GM18498 (cell line): ENCODE measurements at regions not wholly inside any gene's neighbourhood (a gene's known extent, or its start where the extent isn't known, plus 50 kb on each side); places are given as distances from the start of the nearest gene placed in this dataset.
A peak's percentile ranks its signal among the peaks of the same experiment; 100 is the strongest.
"Not testable (repeated sequence)": the region's sequence is repeated elsewhere in the genome, so short reads cannot be mapped to it uniquely, and the experiment has no call there.

ENCODE experiments used
- ATAC-seq: cut with Tn5 transposase; IDR thresholded peaks from one replicate; pipeline ENCODE4 v1.9.1; 2021; ENCODE audit warnings: mild to moderate bottlenecking, moderate library complexity; ENCODE audit not compliant: unreplicated experiment

DNA sequence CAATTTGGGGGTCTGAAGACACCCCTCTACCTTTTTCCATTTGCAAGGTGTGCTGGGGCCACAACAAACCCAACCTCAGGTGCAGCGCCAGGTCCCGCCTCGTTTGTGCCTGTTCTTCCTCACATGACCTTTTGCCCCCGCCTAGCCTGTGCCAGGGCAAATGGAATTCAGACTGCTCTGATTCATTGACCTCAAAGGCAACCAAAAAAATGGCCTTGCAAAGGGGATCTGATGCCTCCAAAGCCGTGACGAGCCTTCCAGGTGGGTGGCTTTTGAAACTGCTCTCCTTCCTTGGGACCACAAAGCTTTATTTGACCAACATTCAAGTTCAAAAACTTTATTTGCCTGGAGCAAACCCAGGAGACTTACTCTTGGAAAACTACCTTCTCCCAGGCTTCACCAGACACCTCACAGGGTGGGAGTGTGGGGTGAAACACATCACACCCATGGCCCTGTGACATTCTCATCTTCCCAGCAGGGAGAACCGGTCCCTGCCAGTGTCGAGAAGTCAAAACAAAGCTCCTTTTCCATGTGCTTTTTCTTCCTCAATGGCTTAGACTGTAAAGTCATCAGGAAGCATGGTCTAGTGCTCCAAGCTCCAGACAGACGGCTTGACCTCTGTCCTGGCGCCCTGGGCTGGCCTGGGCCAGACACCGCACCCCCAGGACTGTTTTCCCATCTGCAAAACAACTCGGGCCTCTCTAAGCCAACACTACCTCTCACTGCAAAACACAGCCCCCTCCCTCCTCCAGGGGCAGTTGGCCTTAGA is 103.9 kb upstream of the HES1 start:
- ATAC-seq, result no peak

DNA sequence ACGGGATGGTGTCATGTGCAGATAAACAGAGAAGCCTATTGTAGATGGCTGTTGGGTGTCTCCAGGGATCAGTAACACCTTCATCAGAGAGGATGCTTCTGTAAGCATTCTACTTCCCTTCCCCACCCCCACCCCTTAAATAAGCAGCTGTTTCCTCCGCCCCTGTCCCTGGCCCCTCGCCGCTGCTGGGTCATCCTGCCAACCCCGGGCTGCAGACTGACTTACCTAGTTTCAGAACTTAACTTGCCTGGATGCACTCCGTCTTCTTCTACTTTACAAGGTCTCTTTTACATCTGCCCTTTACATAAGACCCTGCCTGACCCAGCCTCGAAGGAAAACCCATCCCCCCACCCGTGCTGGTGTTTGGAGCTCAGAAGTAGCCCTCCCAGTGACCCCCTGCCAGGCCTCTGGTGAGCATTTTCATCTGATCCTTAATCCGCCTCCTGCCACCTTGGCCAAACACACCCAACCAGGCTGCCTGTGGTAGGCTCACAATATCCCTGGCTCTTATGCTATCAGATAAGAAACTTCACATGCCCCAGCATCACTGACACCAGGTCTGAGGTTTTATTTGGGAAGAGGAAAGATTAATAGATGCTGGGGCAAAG is 103.0 kb upstream of the HES1 start:
- ATAC-seq, result no peak

DNA sequence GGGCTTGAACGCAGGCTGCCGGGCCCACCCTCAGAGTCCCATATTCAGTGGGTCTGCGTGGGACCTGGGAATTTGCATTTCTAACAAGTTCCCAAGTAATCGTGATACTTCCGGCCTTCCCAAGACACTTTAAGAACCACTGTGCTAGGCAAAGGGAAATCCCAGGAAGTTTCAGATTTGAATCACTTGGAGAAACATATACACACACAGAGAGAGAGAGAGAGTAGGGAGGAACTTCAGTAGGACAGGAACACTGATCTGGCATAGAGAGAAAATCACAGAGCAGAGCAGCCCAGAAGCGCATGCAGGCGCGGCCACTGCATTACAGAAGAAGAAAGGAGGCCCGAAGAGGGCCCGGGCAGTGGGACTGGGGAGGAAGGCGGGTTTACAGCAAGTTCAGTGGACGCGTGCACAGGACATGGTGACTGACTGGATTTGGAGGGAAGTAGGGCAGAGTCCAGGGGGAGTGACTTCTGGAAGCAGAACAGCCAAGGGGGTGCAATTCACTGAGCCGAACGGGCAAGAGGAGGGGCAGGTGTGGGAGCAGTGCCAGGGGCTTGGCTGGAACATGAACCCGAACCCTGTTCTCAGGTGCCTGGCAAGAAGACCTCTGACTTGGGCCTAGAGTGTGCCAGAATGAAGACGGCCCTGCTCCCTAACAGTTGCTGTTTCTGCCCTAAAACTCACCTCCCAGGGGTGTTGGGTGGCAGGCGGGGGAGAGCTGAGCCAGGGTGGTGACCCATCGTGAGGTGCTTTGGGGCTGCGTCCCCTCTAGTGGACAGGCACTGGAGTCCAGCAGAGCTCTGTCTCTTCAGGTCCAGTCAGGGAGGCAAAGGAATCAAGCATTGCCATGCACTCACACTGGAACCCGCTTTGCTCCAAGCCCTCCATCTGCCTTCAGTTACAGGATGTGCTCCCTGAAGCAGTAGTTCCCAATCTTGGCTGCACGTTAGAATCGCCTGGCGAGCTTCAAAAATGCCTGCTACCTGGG is 101.3 kb upstream of the HES1 start:
- ATAC-seq, result no peak

GRCh38 chr3:194035406-194036138 is 100.4 kb upstream of the HES1 start:
- no peak for ATAC-seq

DNA sequence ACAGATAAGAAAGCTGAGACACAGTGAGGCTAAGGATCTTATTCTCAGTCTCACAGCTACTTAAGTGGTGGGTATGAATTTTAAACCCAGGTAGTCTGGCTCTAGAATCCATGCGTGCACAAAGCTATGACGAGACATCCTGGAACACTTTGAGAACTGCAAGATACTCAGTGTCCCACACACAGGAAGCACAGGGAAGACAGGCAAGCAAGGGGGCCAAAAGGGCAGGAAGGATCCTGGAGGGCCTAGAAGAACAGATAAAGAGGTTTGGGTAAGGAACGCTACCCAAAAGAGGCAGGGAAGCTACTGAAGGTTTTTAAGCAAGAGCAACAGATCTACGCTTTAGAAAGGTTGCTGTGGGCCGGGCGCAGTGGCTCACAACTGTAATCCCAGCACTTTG is 99.1 kb upstream of the HES1 start:
- ATAC-seq, result no peak

- not testable (repeated sequence) for ATAC-seq
These were observed 97.6 kb upstream of the HES1 start for GRCh38 chr3:194038346-194038745.

GRCh38 chr3:194038960-194039359 is 97.0 kb upstream of the HES1 start:
- no peak for ATAC-seq

- no peak for ATAC-seq
These were observed 95.3 kb upstream of the HES1 start for GRCh38 chr3:194040516-194041273.

- ATAC-seq, result no peak
These were observed 93.0 kb upstream of the HES1 start for GRCh38 chr3:194042927-194043326.

DNA sequence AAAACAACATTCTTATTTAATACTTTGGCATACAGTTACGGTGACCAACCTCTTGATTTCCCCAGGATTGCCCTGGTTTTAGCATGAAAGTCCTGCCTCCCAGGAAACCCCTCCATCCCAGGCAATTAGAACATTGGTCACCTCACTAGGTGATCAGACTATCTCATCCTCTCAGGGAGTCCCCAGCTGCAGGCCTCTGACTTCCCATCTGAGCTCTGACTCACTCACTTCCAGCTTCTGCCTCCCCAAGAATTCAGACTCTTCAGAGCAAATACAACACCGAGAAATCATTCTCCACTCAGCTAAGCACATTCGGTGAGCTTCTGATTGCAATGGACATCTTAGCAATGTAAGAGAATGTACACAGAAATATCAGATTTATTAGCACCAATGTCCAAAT is 92.4 kb upstream of the HES1 start:
- ATAC-seq, result no peak

GRCh38 chr3:194045289-194045688 is 90.7 kb upstream of the HES1 start:
- peak; percentile 71 for ATAC-seq

- no peak for ATAC-seq
These were observed 90.0 kb upstream of the HES1 start for GRCh38 chr3:194045919-194046318.

GRCh38 chr3:194046531-194046930 is 89.4 kb upstream of the HES1 start:
- ATAC-seq, result no peak

GRCh38 chr3:194046995-194047645 is 88.8 kb upstream of the HES1 start:
- peak; percentile 67 for ATAC-seq

- ATAC-seq, result no peak
These were observed 86.6 kb upstream of the HES1 start for GRCh38 chr3:194049394-194049793.

DNA sequence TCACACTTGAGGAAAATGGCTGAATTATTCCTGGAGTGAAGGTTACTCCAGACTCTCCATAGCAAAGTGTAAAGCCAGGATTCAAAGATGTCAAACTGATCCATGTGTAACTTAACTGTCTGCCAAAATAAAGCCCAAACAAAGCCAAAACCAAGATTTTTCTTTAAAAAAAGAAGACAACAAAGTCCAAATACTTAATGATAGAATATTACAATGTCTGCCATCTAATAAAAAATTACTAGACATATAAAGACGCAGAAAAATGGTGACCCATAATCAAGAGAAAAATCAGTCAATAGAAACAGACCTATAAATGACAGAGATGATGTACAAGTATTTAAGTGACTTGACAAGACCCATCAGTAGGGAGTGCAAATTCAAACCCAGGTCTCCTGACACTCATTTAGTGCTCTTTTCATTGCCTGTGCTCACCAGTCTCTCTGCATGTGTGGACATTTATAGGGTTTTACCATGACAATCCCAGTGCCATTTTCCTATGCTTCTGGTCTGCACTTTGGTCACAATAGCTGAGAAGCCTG is 85.1 kb upstream of the HES1 start:
- no peak for ATAC-seq

GRCh38 chr3:194051366-194052149 is 84.4 kb upstream of the HES1 start:
- no peak for ATAC-seq

- no peak for ATAC-seq
These were observed 82.8 kb upstream of the HES1 start for GRCh38 chr3:194053136-194053535.

- no peak for ATAC-seq
These were observed 81.9 kb upstream of the HES1 start for GRCh38 chr3:194054016-194054415.
